ENCODE measurements at regions not wholly inside any gene's neighbourhood (a gene's known extent, or its start where the extent isn't known, plus 50 kb on each side); places are given as distances from the start of the nearest gene placed in this dataset.

DNA sequence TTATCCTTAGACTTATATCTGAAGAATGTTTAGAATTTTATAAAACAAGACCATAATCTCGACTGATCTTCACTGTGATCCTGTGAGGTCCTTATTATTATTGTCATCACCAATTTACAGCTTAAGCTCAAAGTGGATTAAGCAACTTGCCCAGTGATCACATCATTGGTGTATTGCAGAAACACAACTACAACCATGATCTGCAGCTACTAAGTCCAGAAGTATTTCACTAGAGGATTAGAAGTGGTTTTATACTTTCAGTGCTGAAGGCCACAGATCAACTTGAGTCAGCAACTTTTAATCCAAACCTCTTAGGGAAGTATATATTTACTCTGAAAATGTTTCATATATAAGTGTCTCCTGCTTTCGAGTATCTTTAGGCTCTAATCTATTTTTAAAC, 624.3 kb upstream of the SOX9 start:
- TF ChIP-seq, protein P1, sequence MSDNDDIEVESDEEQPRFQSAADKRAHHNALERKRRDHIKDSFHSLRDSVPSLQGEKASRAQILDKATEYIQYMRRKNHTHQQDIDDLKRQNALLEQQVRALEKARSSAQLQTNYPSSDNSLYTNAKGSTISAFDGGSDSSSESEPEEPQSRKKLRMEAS (CRISPR knock-in tag; IDR thresholded peaks at IDR 0.05): no peak
- TF ChIP-seq, protein P2, sequence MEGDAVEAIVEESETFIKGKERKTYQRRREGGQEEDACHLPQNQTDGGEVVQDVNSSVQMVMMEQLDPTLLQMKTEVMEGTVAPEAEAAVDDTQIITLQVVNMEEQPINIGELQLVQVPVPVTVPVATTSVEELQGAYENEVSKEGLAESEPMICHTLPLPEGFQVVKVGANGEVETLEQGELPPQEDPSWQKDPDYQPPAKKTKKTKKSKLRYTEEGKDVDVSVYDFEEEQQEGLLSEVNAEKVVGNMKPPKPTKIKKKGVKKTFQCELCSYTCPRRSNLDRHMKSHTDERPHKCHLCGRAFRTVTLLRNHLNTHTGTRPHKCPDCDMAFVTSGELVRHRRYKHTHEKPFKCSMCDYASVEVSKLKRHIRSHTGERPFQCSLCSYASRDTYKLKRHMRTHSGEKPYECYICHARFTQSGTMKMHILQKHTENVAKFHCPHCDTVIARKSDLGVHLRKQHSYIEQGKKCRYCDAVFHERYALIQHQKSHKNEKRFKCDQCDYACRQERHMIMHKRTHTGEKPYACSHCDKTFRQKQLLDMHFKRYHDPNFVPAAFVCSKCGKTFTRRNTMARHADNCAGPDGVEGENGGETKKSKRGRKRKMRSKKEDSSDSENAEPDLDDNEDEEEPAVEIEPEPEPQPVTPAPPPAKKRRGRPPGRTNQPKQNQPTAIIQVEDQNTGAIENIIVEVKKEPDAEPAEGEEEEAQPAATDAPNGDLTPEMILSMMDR (IDR thresholded peaks at IDR 0.05): no peak
- no peak for TF ChIP-seq ELF4 (CRISPR knock-in tag; IDR thresholded peaks at IDR 0.05; ENCODE audit: low read depth)
- TF ChIP-seq, protein P3, sequence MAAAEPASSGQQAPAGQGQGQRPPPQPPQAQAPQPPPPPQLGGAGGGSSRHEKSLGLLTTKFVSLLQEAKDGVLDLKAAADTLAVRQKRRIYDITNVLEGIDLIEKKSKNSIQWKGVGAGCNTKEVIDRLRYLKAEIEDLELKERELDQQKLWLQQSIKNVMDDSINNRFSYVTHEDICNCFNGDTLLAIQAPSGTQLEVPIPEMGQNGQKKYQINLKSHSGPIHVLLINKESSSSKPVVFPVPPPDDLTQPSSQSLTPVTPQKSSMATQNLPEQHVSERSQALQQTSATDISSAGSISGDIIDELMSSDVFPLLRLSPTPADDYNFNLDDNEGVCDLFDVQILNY (CRISPR knock-in tag; IDR thresholded peaks at IDR 0.05): no peak
- TF ChIP-seq, protein P4, sequence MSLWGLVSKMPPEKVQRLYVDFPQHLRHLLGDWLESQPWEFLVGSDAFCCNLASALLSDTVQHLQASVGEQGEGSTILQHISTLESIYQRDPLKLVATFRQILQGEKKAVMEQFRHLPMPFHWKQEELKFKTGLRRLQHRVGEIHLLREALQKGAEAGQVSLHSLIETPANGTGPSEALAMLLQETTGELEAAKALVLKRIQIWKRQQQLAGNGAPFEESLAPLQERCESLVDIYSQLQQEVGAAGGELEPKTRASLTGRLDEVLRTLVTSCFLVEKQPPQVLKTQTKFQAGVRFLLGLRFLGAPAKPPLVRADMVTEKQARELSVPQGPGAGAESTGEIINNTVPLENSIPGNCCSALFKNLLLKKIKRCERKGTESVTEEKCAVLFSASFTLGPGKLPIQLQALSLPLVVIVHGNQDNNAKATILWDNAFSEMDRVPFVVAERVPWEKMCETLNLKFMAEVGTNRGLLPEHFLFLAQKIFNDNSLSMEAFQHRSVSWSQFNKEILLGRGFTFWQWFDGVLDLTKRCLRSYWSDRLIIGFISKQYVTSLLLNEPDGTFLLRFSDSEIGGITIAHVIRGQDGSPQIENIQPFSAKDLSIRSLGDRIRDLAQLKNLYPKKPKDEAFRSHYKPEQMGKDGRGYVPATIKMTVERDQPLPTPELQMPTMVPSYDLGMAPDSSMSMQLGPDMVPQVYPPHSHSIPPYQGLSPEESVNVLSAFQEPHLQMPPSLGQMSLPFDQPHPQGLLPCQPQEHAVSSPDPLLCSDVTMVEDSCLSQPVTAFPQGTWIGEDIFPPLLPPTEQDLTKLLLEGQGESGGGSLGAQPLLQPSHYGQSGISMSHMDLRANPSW (CRISPR knock-in tag; conservative IDR thresholded peaks at IDR 0.05; ENCODE audit: low read depth): no peak
- TF ChIP-seq, protein P5, sequence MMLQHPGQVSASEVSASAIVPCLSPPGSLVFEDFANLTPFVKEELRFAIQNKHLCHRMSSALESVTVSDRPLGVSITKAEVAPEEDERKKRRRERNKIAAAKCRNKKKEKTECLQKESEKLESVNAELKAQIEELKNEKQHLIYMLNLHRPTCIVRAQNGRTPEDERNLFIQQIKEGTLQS (CRISPR knock-in tag; conservative IDR thresholded peaks at IDR 0.05): no peak
